GM12878 (cell line): ENCODE measurements at regions not wholly inside any gene's neighbourhood (a gene's known extent, or its start where the extent isn't known, plus 50 kb on each side); places are given as distances from the start of the nearest gene placed in this dataset.

ENCODE experiments used
- ATAC-seq: fragments of 200-7000 bp; cut with Tn5 transposase; 3 replicates; pipeline ENCODE4 v1.9.1; 2020; ENCODE audit warnings: mild to moderate bottlenecking, moderate library complexity
- BruUV-seq: library from RNA; stranded (reverse); fragments of 400-500 nt; replicated peaks from 2 replicates; lab custom pipeline; 2021; lab: Mats Ljungman, UMichigan
- CTCF ChIA-PET: fragments of 300-600 bp; sonication (Branson Sonifier 250); formaldehyde crosslinking; extraction: SDS; loops from one replicate; lab custom pipeline; 2021; ENCODE audit warnings: inconsistent platforms; lab: Yijun Ruan, JAX
- POLR2A ChIA-PET: fragments of 350-600 bp; formaldehyde crosslinking; extraction: SDS; loops from one replicate; lab custom pipeline; 2021; ENCODE audit warnings: inconsistent platforms; lab: Charles Lee
- RAD21 ChIA-PET: fragments of 300-600 bp; sonication (Branson Sonifier 250); formaldehyde crosslinking; loops from one replicate; lab custom pipeline; 2023; ENCODE audit warnings: antibody characterized with exemption; ENCODE audit not compliant: unreplicated experiment; lab: Charles Lee
- SMC1A ChIA-PET: fragments of 300-600 bp; sonication (Branson Sonifier 250); formaldehyde crosslinking; loops from one replicate; lab custom pipeline; 2023; ENCODE audit not compliant: unreplicated experiment, uncharacterized antibody; lab: Charles Lee
- DNase-seq: peaks from one replicate; pipeline ENCODE4 v3.0.0-alpha.2; 2011; ENCODE audit warnings: low read depth, low spot score
- FAIRE-seq: peaks from 3 replicates; lab custom pipeline; 2011; peaks lifted over from hg19 to GRCh38; lab: Jason Lieb, UNC
- H2AFZ ChIP-seq: 2 replicates; pipeline ENCODE4 v1.6.0; 2011; ENCODE audit warnings: low read depth, low read length, control low read depth; ENCODE audit not compliant: control insufficient read depth
- H3K27ac ChIP-seq: 2 replicates; pipeline ENCODE4 v1.5.1; 2011; ENCODE audit warnings: control low read depth; ENCODE audit not compliant: control insufficient read depth, insufficient read depth
- H3K27me3 ChIP-seq, 2 experiments: replicated peaks in 1 of 2; 2 replicates each; pipeline versions ENCODE4 v1.6.0 to v1.6.1; 2011; ENCODE audit warnings: low read length in 1 of 2; ENCODE audit not compliant: control insufficient read depth in 2 of 2, insufficient read depth in 2 of 2
- H3K36me3 ChIP-seq, 2 experiments: 2 replicates each; pipeline ENCODE4 v1.5.1; 2011; ENCODE audit warnings: low read length in 1 of 2; ENCODE audit not compliant: control insufficient read depth in 2 of 2, insufficient read depth in 2 of 2
- H3K4me1 ChIP-seq: 2 replicates; pipeline ENCODE4 v1.6.1; 2011; ENCODE audit warnings: mild to moderate bottlenecking, low read length, moderate library complexity, mixed read lengths; ENCODE audit not compliant: control insufficient read depth, insufficient read depth
- H3K4me2 ChIP-seq: 2 replicates; pipeline ENCODE4 v1.6.0; 2011; ENCODE audit warnings: control low read depth; ENCODE audit not compliant: control insufficient read depth, insufficient read depth
- H3K4me3 ChIP-seq: fragments of 200-600 bp; sonication (generic); 2 replicates; pipeline ENCODE4 v1.5.1; 2016
- H3K79me2 ChIP-seq: 2 replicates; pipeline ENCODE4 v1.6.0; 2011; ENCODE audit warnings: low read length; ENCODE audit not compliant: control insufficient read depth, insufficient read depth
- H3K9ac ChIP-seq: 2 replicates; pipeline ENCODE4 v1.8.0; 2011; ENCODE audit warnings: low read length, control low read depth, mixed read lengths; ENCODE audit not compliant: control insufficient read depth, insufficient read depth
- H3K9me3 ChIP-seq: replicated peaks from 3 replicates; pipeline ENCODE4 v1.5.1; 2011; ENCODE audit warnings: mild to moderate bottlenecking, low read length; ENCODE audit not compliant: control insufficient read depth, insufficient read depth
- H4K20me1 ChIP-seq: 2 replicates; pipeline ENCODE4 v1.6.0; 2011; ENCODE audit not compliant: control insufficient read depth, insufficient read depth
- ATF2 ChIP-seq: IDR thresholded peaks from 2 replicates; pipeline ENCODE4 v1.6.1; 2012; ENCODE audit warnings: low read length, inconsistent platforms
- EP300 ChIP-seq, 2 experiments: fragments of 150-350 bp in 1 of 2; IDR thresholded peaks; 2 replicates each; pipeline ENCODE4 v1.6.1; 2011 to 2012; ENCODE audit warnings: low read depth in 2 of 2, low read length in 2 of 2, borderline replicate concordance in 1 of 2, improper control_type of control experiment in 1 of 2, inconsistent platforms in 1 of 2; ENCODE audit not compliant: control insufficient read depth in 1 of 2
- FOS ChIP-seq: IDR thresholded peaks from 3 replicates; pipeline ENCODE4 v1.6.1; 2011; ENCODE audit warnings: borderline replicate concordance; ENCODE audit not compliant: insufficient read length; ENCODE audit errors: extremely low read depth
- GABPA ChIP-seq: IDR thresholded peaks from 2 replicates; pipeline ENCODE4 v1.6.1; 2014; ENCODE audit warnings: antibody characterized with exemption, low read depth, mild to moderate bottlenecking, inconsistent platforms
- HDAC6 ChIP-seq: fragments of 200-600 bp; sonication (generic); IDR thresholded peaks from one replicate; pipeline ENCODE4 v1.8.0; 2017; ENCODE audit warnings: antibody characterized with exemption; ENCODE audit not compliant: unreplicated experiment
- NFIC ChIP-seq: IDR thresholded peaks from 2 replicates; pipeline ENCODE4 v1.6.1; 2012; ENCODE audit warnings: low read depth, mild to moderate bottlenecking, inconsistent platforms, low read length, moderate library complexity
- NFYA ChIP-seq: IDR thresholded peaks from 2 replicates; pipeline ENCODE4 v1.6.1; 2011; ENCODE audit warnings: low read depth, mild to moderate bottlenecking, low read length, improper control_type of control experiment, borderline replicate concordance
- NFYB ChIP-seq: IDR thresholded peaks from 2 replicates; pipeline ENCODE4 v1.6.1; 2011; ENCODE audit warnings: low read depth, mild to moderate bottlenecking, low read length, improper control_type of control experiment, moderate library complexity; ENCODE audit not compliant: insufficient read depth
- RCOR1 ChIP-seq: conservative IDR thresholded peaks from 2 replicates; pipeline ENCODE4 v1.6.1; 2012; ENCODE audit warnings: low read depth, low read length, improper control_type of control experiment
- ZNF384 ChIP-seq: IDR thresholded peaks from 2 replicates; pipeline ENCODE4 v1.6.1; 2012; ENCODE audit warnings: low read depth, mild to moderate bottlenecking, low read length, improper control_type of control experiment, borderline replicate concordance
- WGBS: methylation state at CpG from one replicate; pipeline ENCODE4 v1.1.6; 2016; ENCODE audit warnings: low lambda C conversion rate; ENCODE audit not compliant: insufficient replicate concordance, insufficient coverage; ENCODE audit errors: missing lambda C conversion rate; 5-methylcytosine and 5-hydroxymethylcytosine counted together
- in situ Hi-C: fragments of 300-500 bp; cut with MboI; formaldehyde crosslinking; loops from 9 replicates; pipeline ENCODE4 v1.14.3; 2018; ENCODE audit warnings: mixed read lengths
- intact Hi-C: fragments of 100-400 bp; cut with micrococcal nuclease; formaldehyde crosslinking; loops from one replicate; pipeline ENCODE4 v1.14.2; 2022; ENCODE audit not compliant: unreplicated experiment
- TF ChIP-seq, protein P1 (sequence below): fragments of 450-650 bp; IDR thresholded peaks from 2 replicates; pipeline ENCODE4 v1.6.1; 2018; ENCODE audit warnings: mild to moderate bottlenecking, low read depth, moderate library complexity; ENCODE audit not compliant: partially characterized antibody
- TF ChIP-seq, protein P2 (sequence below): fragments of 450-650 bp; IDR thresholded peaks from 2 replicates; pipeline ENCODE4 v1.6.1; 2017; ENCODE audit warnings: mild to moderate bottlenecking, low read depth, inconsistent platforms; ENCODE audit not compliant: poor library complexity, severe bottlenecking
- TF ChIP-seq, protein P3 (sequence below): fragments of 450-650 bp; IDR thresholded peaks from 2 replicates; pipeline ENCODE4 v1.6.1; 2017; ENCODE audit warnings: mild to moderate bottlenecking, moderate library complexity

GRCh38 chr13:107767119-107767518 lies 448.2 kb downstream of the LIG4 start:
- no peaks in the 10 kb centered on the region for H3K4me1 ChIP-seq
- no TSS peak for BruUV-seq
- in situ Hi-C loops: no loop called here
- ChIA-PET RAD21 (no interaction called here), SMC1A (no interaction called here), CTCF (no interaction called here), POLR2A (no interaction called here)
- intact Hi-C loops: no loop called here
- no peak for FAIRE-seq
- ATAC-seq: no peak
- no peaks in the 10 kb centered on the region for H3K79me2 ChIP-seq
- no peaks in the 10 kb centered on the region for H3K9me3 ChIP-seq
- H4K20me1 ChIP-seq: no peaks in the 10 kb centered on the region
- no peak overlapping the region for H2AFZ ChIP-seq
- no peak overlapping the region for H3K9ac ChIP-seq
- no peaks in the 10 kb centered on the region for H3K36me3 ChIP-seq
- no peak for DNase-seq
- no peaks in the 10 kb centered on the region for H3K27me3 ChIP-seq
- 27% methylated on average over 3 of the region's 3 CpGs for WGBS
- no peak overlapping the region for H3K4me3 ChIP-seq
- no peak overlapping the region for H3K4me2 ChIP-seq
- H3K27ac ChIP-seq: no peak overlapping the region
- TF ChIP-seq FOS (no peak), ATF2 (no peak), NFYA (no peak), RCOR1 (no peak), HDAC6 (no peak), NFYB (no peak), EP300 (IDR thresholded peaks at IDR 0.05; ENCODE audit: borderline replicate concordance in 1 of 2, control insufficient read depth in 1 of 2, low read depth in 2 of 2, low read length in 2 of 2) (no peak), ZNF384 (no peak), GABPA (no peak), NFIC (no peak)
- TF ChIP-seq, protein P1, sequence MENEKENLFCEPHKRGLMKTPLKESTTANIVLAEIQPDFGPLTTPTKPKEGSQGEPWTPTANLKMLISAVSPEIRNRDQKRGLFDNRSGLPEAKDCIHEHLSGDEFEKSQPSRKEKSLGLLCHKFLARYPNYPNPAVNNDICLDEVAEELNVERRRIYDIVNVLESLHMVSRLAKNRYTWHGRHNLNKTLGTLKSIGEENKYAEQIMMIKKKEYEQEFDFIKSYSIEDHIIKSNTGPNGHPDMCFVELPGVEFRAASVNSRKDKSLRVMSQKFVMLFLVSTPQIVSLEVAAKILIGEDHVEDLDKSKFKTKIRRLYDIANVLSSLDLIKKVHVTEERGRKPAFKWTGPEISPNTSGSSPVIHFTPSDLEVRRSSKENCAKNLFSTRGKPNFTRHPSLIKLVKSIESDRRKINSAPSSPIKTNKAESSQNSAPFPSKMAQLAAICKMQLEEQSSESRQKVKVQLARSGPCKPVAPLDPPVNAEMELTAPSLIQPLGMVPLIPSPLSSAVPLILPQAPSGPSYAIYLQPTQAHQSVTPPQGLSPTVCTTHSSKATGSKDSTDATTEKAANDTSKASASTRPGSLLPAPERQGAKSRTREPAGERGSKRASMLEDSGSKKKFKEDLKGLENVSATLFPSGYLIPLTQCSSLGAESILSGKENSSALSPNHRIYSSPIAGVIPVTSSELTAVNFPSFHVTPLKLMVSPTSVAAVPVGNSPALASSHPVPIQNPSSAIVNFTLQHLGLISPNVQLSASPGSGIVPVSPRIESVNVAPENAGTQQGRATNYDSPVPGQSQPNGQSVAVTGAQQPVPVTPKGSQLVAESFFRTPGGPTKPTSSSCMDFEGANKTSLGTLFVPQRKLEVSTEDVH: no peak
- TF ChIP-seq, protein P2, sequence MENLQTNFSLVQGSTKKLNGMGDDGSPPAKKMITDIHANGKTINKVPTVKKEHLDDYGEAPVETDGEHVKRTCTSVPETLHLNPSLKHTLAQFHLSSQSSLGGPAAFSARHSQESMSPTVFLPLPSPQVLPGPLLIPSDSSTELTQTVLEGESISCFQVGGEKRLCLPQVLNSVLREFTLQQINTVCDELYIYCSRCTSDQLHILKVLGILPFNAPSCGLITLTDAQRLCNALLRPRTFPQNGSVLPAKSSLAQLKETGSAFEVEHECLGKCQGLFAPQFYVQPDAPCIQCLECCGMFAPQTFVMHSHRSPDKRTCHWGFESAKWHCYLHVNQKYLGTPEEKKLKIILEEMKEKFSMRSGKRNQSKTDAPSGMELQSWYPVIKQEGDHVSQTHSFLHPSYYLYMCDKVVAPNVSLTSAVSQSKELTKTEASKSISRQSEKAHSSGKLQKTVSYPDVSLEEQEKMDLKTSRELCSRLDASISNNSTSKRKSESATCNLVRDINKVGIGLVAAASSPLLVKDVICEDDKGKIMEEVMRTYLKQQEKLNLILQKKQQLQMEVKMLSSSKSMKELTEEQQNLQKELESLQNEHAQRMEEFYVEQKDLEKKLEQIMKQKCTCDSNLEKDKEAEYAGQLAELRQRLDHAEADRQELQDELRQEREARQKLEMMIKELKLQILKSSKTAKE: no peak
- TF ChIP-seq, protein P3, sequence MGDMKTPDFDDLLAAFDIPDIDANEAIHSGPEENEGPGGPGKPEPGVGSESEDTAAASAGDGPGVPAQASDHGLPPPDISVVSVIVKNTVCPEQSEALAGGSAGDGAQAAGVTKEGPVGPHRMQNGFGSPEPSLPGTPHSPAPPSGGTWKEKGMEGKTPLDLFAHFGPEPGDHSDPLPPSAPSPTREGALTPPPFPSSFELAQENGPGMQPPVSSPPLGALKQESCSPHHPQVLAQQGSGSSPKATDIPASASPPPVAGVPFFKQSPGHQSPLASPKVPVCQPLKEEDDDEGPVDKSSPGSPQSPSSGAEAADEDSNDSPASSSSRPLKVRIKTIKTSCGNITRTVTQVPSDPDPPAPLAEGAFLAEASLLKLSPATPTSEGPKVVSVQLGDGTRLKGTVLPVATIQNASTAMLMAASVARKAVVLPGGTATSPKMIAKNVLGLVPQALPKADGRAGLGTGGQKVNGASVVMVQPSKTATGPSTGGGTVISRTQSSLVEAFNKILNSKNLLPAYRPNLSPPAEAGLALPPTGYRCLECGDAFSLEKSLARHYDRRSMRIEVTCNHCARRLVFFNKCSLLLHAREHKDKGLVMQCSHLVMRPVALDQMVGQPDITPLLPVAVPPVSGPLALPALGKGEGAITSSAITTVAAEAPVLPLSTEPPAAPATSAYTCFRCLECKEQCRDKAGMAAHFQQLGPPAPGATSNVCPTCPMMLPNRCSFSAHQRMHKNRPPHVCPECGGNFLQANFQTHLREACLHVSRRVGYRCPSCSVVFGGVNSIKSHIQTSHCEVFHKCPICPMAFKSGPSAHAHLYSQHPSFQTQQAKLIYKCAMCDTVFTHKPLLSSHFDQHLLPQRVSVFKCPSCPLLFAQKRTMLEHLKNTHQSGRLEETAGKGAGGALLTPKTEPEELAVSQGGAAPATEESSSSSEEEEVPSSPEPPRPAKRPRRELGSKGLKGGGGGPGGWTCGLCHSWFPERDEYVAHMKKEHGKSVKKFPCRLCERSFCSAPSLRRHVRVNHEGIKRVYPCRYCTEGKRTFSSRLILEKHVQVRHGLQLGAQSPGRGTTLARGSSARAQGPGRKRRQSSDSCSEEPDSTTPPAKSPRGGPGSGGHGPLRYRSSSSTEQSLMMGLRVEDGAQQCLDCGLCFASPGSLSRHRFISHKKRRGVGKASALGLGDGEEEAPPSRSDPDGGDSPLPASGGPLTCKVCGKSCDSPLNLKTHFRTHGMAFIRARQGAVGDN: no peak
